ENCODE measurements at regions not wholly inside any gene's neighbourhood (a gene's known extent, or its start where the extent isn't known, plus 50 kb on each side); places are given as distances from the start of the nearest gene placed in this dataset.

GRCh38 chr2:51710222-51710621 lies 678.3 kb upstream of the NRXN1 start:
- Histone ChIP-seq H3K36me3 (replicated peaks; ENCODE audit: insufficient read depth, low read length) (no peaks in the 10 kb centered on the region), H3K27ac (ENCODE audit: low read length) (no peak overlapping the region), H4K20me1 (ENCODE audit: insufficient read depth, low read length) (no peaks in the 10 kb centered on the region), H3K9ac (ENCODE audit: low read length) (no peak overlapping the region), H2AFZ (ENCODE audit: low read length) (no peak overlapping the region), H3K9me3 (replicated peaks; ENCODE audit: insufficient read depth, low read length) (no peaks in the 10 kb centered on the region), H3K9me2 (replicated peaks; ENCODE audit: insufficient read depth, low read length) (no peaks in the 10 kb centered on the region), H3K4me2 (ENCODE audit: low read depth, low read length) (no peak overlapping the region), H3K4me1 (ENCODE audit: low read length) (no peaks in the 10 kb centered on the region), H3F3A (ENCODE audit: insufficient read depth, low read length) (no peaks in the 10 kb centered on the region), H3K4me3 (ENCODE audit: low read length) (no peak overlapping the region), H3K27me3 (replicated peaks; ENCODE audit: insufficient read depth, low read length) (no peaks in the 10 kb centered on the region), H3K79me2 (ENCODE audit: low read length) (no peaks in the 10 kb centered on the region)
- TF ChIP-seq EZH2phosphoT487 (IDR thresholded peaks at IDR 0.05; ENCODE audit: low read length) (no peak), CTCF (IDR thresholded peaks at IDR 0.05; ENCODE audit: low read length) (peak; percentile 76)
- peak; percentile 48 for DNase-seq

- no peak for DNase-seq
- no peaks in the 10 kb centered on the region for H3K9me3 ChIP-seq (replicated peaks; ENCODE audit: insufficient read depth, low read length)
- no peak overlapping the region for H3K4me2 ChIP-seq (ENCODE audit: low read depth, low read length)
- no peak overlapping the region for H2AFZ ChIP-seq (ENCODE audit: low read length)
- no peaks in the 10 kb centered on the region for H4K20me1 ChIP-seq (ENCODE audit: insufficient read depth, low read length)
- H3K27ac ChIP-seq (ENCODE audit: low read length): no peak overlapping the region
- no peaks in the 10 kb centered on the region for H3K4me1 ChIP-seq (ENCODE audit: low read length)
- no peaks in the 10 kb centered on the region for H3F3A ChIP-seq (ENCODE audit: insufficient read depth, low read length)
- no peak overlapping the region for H3K4me3 ChIP-seq (ENCODE audit: low read length)
- no peaks in the 10 kb centered on the region for H3K27me3 ChIP-seq (replicated peaks; ENCODE audit: insufficient read depth, low read length)
- no peaks in the 10 kb centered on the region for H3K79me2 ChIP-seq (ENCODE audit: low read length)
- TF ChIP-seq CTCF (IDR thresholded peaks at IDR 0.05; ENCODE audit: low read length) (no peak), EZH2 (optimal IDR thresholded peaks at IDR 0.05; ENCODE audit: low read depth, low read length) (no peak), EZH2phosphoT487 (IDR thresholded peaks at IDR 0.05; ENCODE audit: low read length) (no peak)
- no peak overlapping the region for H3K9ac ChIP-seq (ENCODE audit: low read length)
- H3K9me2 ChIP-seq (replicated peaks; ENCODE audit: insufficient read depth, low read length): no peaks in the 10 kb centered on the region
- H3K36me3 ChIP-seq (replicated peaks; ENCODE audit: insufficient read depth, low read length): no peaks in the 10 kb centered on the region
Observed at GRCh38 chr2:51707625-51708024, 675.7 kb upstream of the NRXN1 start.

GRCh38 chr2:51706220-51706619 lies 674.3 kb upstream of the NRXN1 start:
- no peak for DNase-seq

More at GRCh38 chr2:51706220-51706619, 674.3 kb upstream of the NRXN1 start:
- TF ChIP-seq EZH2phosphoT487 (IDR thresholded peaks at IDR 0.05; ENCODE audit: low read length) (no peak), EZH2 (optimal IDR thresholded peaks at IDR 0.05; ENCODE audit: low read depth, low read length) (no peak), CTCF (IDR thresholded peaks at IDR 0.05; ENCODE audit: low read length) (no peak)
- Histone ChIP-seq H3K4me1 (ENCODE audit: low read length) (no peaks in the 10 kb centered on the region), H4K20me1 (ENCODE audit: insufficient read depth, low read length) (no peaks in the 10 kb centered on the region), H3K4me2 (ENCODE audit: low read depth, low read length) (no peak overlapping the region), H3F3A (ENCODE audit: insufficient read depth, low read length) (no peaks in the 10 kb centered on the region), H3K27ac (ENCODE audit: low read length) (no peak overlapping the region), H3K27me3 (replicated peaks; ENCODE audit: insufficient read depth, low read length) (no peaks in the 10 kb centered on the region), H3K36me3 (replicated peaks; ENCODE audit: insufficient read depth, low read length) (no peaks in the 10 kb centered on the region), H3K9me2 (replicated peaks; ENCODE audit: insufficient read depth, low read length) (no peaks in the 10 kb centered on the region), H3K9me3 (replicated peaks; ENCODE audit: insufficient read depth, low read length) (no peaks in the 10 kb centered on the region), H3K79me2 (ENCODE audit: low read length) (no peaks in the 10 kb centered on the region), H3K9ac (ENCODE audit: low read length) (no peak overlapping the region), H3K4me3 (ENCODE audit: low read length) (no peak overlapping the region), H2AFZ (ENCODE audit: low read length) (no peak overlapping the region)
